Endodermal cell (in vitro differentiated cells): ENCODE measurements at regions not wholly inside any gene's neighbourhood (a gene's known extent, or its start where the extent isn't known, plus 50 kb on each side); places are given as distances from the start of the nearest gene placed in this dataset.
"Not testable (repeated sequence)": the region's sequence is repeated elsewhere in the genome, so short reads cannot be mapped to it uniquely, and the experiment has no call there.

Experiments used
- DNase-seq: peaks from one replicate; pipeline ENCODE4 v3.0.0-alpha.2; 2017
- H3K27ac ChIP-seq: 2 replicates; pipeline ENCODE4 v1.5.1; 2013; ENCODE audit warnings: mild to moderate bottlenecking, low read depth, low read length, moderate library complexity
- H3K27me3 ChIP-seq: 2 replicates; pipeline ENCODE4 v1.6.1; 2013; ENCODE audit warnings: mild to moderate bottlenecking, low read length, moderate library complexity; ENCODE audit not compliant: insufficient read depth, control insufficient read depth, poor library complexity, severe bottlenecking
- H3K36me3 ChIP-seq: 2 replicates; pipeline ENCODE4 v1.7.0; 2013; ENCODE audit warnings: mild to moderate bottlenecking, low read length, moderate library complexity; ENCODE audit not compliant: control insufficient read depth, insufficient read depth
- H3K4me1 ChIP-seq: one replicate; pipeline ENCODE4 v1.7.0; 2013; ENCODE audit warnings: low read length; ENCODE audit not compliant: control insufficient read depth, insufficient read depth
- H3K4me3 ChIP-seq: 2 replicates; pipeline ENCODE4 v1.5.1; 2013; ENCODE audit warnings: mild to moderate bottlenecking, low read length, moderate library complexity
- H3K9ac ChIP-seq: 2 replicates; pipeline ENCODE4 v1.6.1; 2013; ENCODE audit warnings: mild to moderate bottlenecking, low read length, moderate library complexity; ENCODE audit not compliant: poor library complexity, severe bottlenecking; ENCODE audit errors: extremely low read depth
- H3K9me3 ChIP-seq: 2 replicates; pipeline ENCODE4 v1.6.1; 2013; ENCODE audit warnings: mild to moderate bottlenecking, low read length, moderate library complexity; ENCODE audit not compliant: control insufficient read depth
- H3K27ac Mint-ChIP-seq: 2 replicates; pipeline ENCODE4 v1.8.0; 2020; ENCODE audit warnings: mixed read lengths
- H3K27me3 Mint-ChIP-seq: 2 replicates; pipeline ENCODE4 v1.8.0; 2021; ENCODE audit warnings: mild to moderate bottlenecking, mixed read lengths; ENCODE audit not compliant: insufficient read depth
- H3K36me3 Mint-ChIP-seq: 2 replicates; pipeline ENCODE4 v1.8.0; 2020; ENCODE audit warnings: low read depth, mixed read lengths
- H3K4me1 Mint-ChIP-seq: 2 replicates; pipeline ENCODE4 v1.8.0; 2020; ENCODE audit warnings: mixed read lengths
- H3K4me3 Mint-ChIP-seq: 2 replicates; pipeline ENCODE4 v1.8.0; 2020; ENCODE audit warnings: mild to moderate bottlenecking, moderate library complexity, mixed read lengths
- H3K9me3 Mint-ChIP-seq: 2 replicates; pipeline ENCODE4 v1.8.0; 2020; ENCODE audit warnings: mild to moderate bottlenecking, mixed read lengths
- WGBS, 2 experiments: methylation state at CpG; one replicate each; pipeline versions ENCODE4 v1.1.5 to v1.1.7; 2013; ENCODE audit warnings: missing lambda C conversion rate in 2 of 2, mixed read lengths in 1 of 2; ENCODE audit not compliant: insufficient coverage in 1 of 2, insufficient read length in 1 of 2; 5-methylcytosine and 5-hydroxymethylcytosine counted together
- TF ChIP-seq, protein P1 (sequence below): fragments of 200-600 bp; sonication (generic); conservative IDR thresholded peaks from 2 replicates; pipeline ENCODE4 v1.5.0; 2021; ENCODE audit warnings: antibody characterized with exemption, mild to moderate bottlenecking

GRCh38 chr5:21432646-21433045, 1420.5 kb downstream of the CDH12 start:
- Mint-ChIP-seq H3K36me3 (no peaks in the 10 kb centered on the region), H3K27ac (no peak overlapping the region), H3K4me3 (no peak overlapping the region), H3K4me1 (peaks cover 2% of the 10 kb centered on the region), H3K27me3 (no peaks in the 10 kb centered on the region), H3K9me3 (peaks cover 2% of the 10 kb centered on the region)
- Histone ChIP-seq H3K27me3 (no peaks in the 10 kb centered on the region), H3K9ac (no peak overlapping the region), H3K36me3 (no peaks in the 10 kb centered on the region), H3K27ac (no peak overlapping the region), H3K4me1 (no peaks in the 10 kb centered on the region), H3K4me3 (no peak overlapping the region), H3K9me3 (peaks cover 5% of the 10 kb centered on the region)
- WGBS, 2 experiments, result 68 to 80% methylated on average over 1 to 2 of the region's 2 CpGs
- TF ChIP-seq, protein P1, sequence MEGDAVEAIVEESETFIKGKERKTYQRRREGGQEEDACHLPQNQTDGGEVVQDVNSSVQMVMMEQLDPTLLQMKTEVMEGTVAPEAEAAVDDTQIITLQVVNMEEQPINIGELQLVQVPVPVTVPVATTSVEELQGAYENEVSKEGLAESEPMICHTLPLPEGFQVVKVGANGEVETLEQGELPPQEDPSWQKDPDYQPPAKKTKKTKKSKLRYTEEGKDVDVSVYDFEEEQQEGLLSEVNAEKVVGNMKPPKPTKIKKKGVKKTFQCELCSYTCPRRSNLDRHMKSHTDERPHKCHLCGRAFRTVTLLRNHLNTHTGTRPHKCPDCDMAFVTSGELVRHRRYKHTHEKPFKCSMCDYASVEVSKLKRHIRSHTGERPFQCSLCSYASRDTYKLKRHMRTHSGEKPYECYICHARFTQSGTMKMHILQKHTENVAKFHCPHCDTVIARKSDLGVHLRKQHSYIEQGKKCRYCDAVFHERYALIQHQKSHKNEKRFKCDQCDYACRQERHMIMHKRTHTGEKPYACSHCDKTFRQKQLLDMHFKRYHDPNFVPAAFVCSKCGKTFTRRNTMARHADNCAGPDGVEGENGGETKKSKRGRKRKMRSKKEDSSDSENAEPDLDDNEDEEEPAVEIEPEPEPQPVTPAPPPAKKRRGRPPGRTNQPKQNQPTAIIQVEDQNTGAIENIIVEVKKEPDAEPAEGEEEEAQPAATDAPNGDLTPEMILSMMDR, result no peak
- DNase-seq, result no peak

GRCh38 chr5:21424907-21425306, 1428.2 kb downstream of the CDH12 start:
- no peak overlapping the region for H3K4me3 Mint-ChIP-seq
- no peak overlapping the region for H3K4me3 ChIP-seq
- no peaks in the 10 kb centered on the region for H3K36me3 ChIP-seq
- no peak overlapping the region for H3K27ac Mint-ChIP-seq
- H3K27me3 Mint-ChIP-seq, result no peaks in the 10 kb centered on the region
- H3K27me3 ChIP-seq, result no peaks in the 10 kb centered on the region
- no peaks in the 10 kb centered on the region for H3K9me3 Mint-ChIP-seq
- DNase-seq, result no peak
- TF ChIP-seq, protein P1, result no peak
- no peaks in the 10 kb centered on the region for H3K4me1 Mint-ChIP-seq
- WGBS, 2 experiments, result 100% methylated on average over 1 of the region's 1 CpG; no CpG with 5 or more reads in 1 of the 2 experiments
- no peak overlapping the region for H3K27ac ChIP-seq
- no peaks in the 10 kb centered on the region for H3K9me3 ChIP-seq
- H3K4me1 ChIP-seq, result no peaks in the 10 kb centered on the region
- H3K9ac ChIP-seq, result no peak overlapping the region
- H3K36me3 Mint-ChIP-seq, result no peaks in the 10 kb centered on the region

- Histone ChIP-seq H3K27me3 (no peaks in the 10 kb centered on the region), H3K9ac (no peak overlapping the region), H3K4me3 (no peak overlapping the region), H3K27ac (no peak overlapping the region), H3K9me3 (no peaks in the 10 kb centered on the region), H3K36me3 (no peaks in the 10 kb centered on the region), H3K4me1 (no peaks in the 10 kb centered on the region)
- Mint-ChIP-seq H3K27me3 (no peaks in the 10 kb centered on the region), H3K36me3 (no peaks in the 10 kb centered on the region), H3K9me3 (no peaks in the 10 kb centered on the region), H3K4me3 (no peak overlapping the region), H3K4me1 (no peaks in the 10 kb centered on the region), H3K27ac (no peak overlapping the region)
- TF ChIP-seq, protein P1, result peak; percentile 45
- no peak for DNase-seq
These were observed 1431.4 kb upstream of the CDH18 start for GRCh38 chr5:21419383-21419782.

DNA sequence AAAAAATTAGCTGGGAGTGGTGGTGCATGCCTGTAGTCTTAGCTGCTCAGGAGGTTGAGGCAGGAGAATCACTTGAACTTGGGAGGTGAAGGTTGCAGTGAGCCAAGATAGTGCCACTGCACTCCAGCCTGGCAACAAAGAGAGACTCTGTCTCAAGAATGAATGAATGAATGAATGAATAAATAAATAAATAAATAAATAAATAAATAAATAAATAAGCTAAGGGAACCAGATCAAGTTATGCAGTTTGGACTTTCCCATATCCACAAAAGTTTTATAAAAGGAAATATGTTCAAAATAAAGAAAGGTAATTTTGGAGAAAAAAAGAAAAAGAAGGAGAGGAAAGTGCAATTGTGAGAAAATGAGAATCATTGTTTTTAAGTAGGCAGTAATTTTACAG, 1414.1 kb upstream of the CDH18 start:
- not testable (repeated sequence) for H3K4me1 Mint-ChIP-seq, H3K27me3 Mint-ChIP-seq, H3K36me3 Mint-ChIP-seq

More for the DNA sequence above, 1414.1 kb upstream of the CDH18 start:
- not testable (repeated sequence) for H3K36me3 ChIP-seq, H3K4me1 ChIP-seq, DNase-seq, H3K4me3 Mint-ChIP-seq, H3K4me3 ChIP-seq, H3K9ac ChIP-seq, H3K27ac Mint-ChIP-seq, H3K27me3 ChIP-seq, H3K27ac ChIP-seq, H3K9me3 ChIP-seq, H3K9me3 Mint-ChIP-seq
